IPS-18a (cell line): ENCODE measurements at regions not wholly inside any gene's neighbourhood (a gene's known extent, or its start where the extent isn't known, plus 50 kb on each side); places are given as distances from the start of the nearest gene placed in this dataset.

Experiments used
- H3K27ac ChIP-seq: one replicate; pipeline ENCODE4 v1.5.1; 2013; ENCODE audit warnings: low read length
- H3K27me3 ChIP-seq: one replicate; pipeline ENCODE4 v1.6.1; 2013; ENCODE audit warnings: mild to moderate bottlenecking, low read length; ENCODE audit not compliant: control insufficient read depth, insufficient read depth
- H3K36me3 ChIP-seq: one replicate; pipeline ENCODE4 v1.6.1; 2013; ENCODE audit warnings: low read depth, low read length; ENCODE audit not compliant: control insufficient read depth
- H3K4me1 ChIP-seq: one replicate; pipeline ENCODE4 v1.6.1; 2013; ENCODE audit warnings: low read depth, low read length; ENCODE audit not compliant: control insufficient read depth
- H3K4me3 ChIP-seq: one replicate; pipeline ENCODE4 v1.5.1; 2013; ENCODE audit warnings: low read length
- H3K9ac ChIP-seq: one replicate; pipeline ENCODE4 v1.6.1; 2013; ENCODE audit warnings: mild to moderate bottlenecking, low read length, moderate library complexity
- H3K9me3 ChIP-seq: one replicate; pipeline ENCODE4 v1.6.1; 2013; ENCODE audit warnings: low read depth, low read length; ENCODE audit not compliant: control insufficient read depth

- no peaks in the 10 kb centered on the region for H3K9me3 ChIP-seq
- H3K4me1 ChIP-seq, result peaks cover 20% of the 10 kb centered on the region
- no peak overlapping the region for H3K27ac ChIP-seq
- no peak overlapping the region for H3K9ac ChIP-seq
- H3K27me3 ChIP-seq, result no peaks in the 10 kb centered on the region
- H3K4me3 ChIP-seq, result no peak overlapping the region
- H3K36me3 ChIP-seq, result no peaks in the 10 kb centered on the region
Observed at GRCh38 chr10:111131168-111131799, 54.5 kb downstream of the ADRA2A start.

GRCh38 chr10:111137007-111137406 lies 60.2 kb downstream of the ADRA2A start:
- H3K27me3 ChIP-seq, result peaks cover 3% of the 10 kb centered on the region
- H3K4me3 ChIP-seq, result peak overlapping the region; percentile 26
- peak overlapping the region; percentile 24 for H3K9ac ChIP-seq
- no peaks in the 10 kb centered on the region for H3K9me3 ChIP-seq
- peaks cover 30% of the 10 kb centered on the region for H3K4me1 ChIP-seq
- no peaks in the 10 kb centered on the region for H3K36me3 ChIP-seq
- peak overlapping the region; percentile 18 for H3K27ac ChIP-seq

- H3K4me3 ChIP-seq, result peak overlapping the region; percentile 26
- peaks cover 30% of the 10 kb centered on the region for H3K4me1 ChIP-seq
- peaks cover 3% of the 10 kb centered on the region for H3K27me3 ChIP-seq
- no peaks in the 10 kb centered on the region for H3K9me3 ChIP-seq
- H3K36me3 ChIP-seq, result no peaks in the 10 kb centered on the region
- peak overlapping the region; percentile 6 for H3K9ac ChIP-seq
- H3K27ac ChIP-seq, result peak overlapping the region; percentile 18
Observed at GRCh38 chr10:111137587-111137986, 60.8 kb downstream of the ADRA2A start.

- Histone ChIP-seq H3K9me3 (no peaks in the 10 kb centered on the region), H3K4me1 (peaks cover 30% of the 10 kb centered on the region), H3K27ac (no peak overlapping the region), H3K4me3 (no peak overlapping the region), H3K9ac (no peak overlapping the region), H3K36me3 (no peaks in the 10 kb centered on the region), H3K27me3 (peaks cover 3% of the 10 kb centered on the region)
Observed at GRCh38 chr10:111138544-111138943, 61.7 kb downstream of the ADRA2A start.

- H3K9ac ChIP-seq, result no peak overlapping the region
- H3K9me3 ChIP-seq, result no peaks in the 10 kb centered on the region
- no peaks in the 10 kb centered on the region for H3K36me3 ChIP-seq
- H3K27ac ChIP-seq, result no peak overlapping the region
- H3K4me3 ChIP-seq, result no peak overlapping the region
- peaks cover 30% of the 10 kb centered on the region for H3K4me1 ChIP-seq
- H3K27me3 ChIP-seq, result peaks cover 3% of the 10 kb centered on the region
Observed at GRCh38 chr10:111139567-111139966, 62.7 kb downstream of the ADRA2A start.

GRCh38 chr10:111142092-111142768 lies 65.4 kb downstream of the ADRA2A start:
- no peak overlapping the region for H3K27ac ChIP-seq
- H3K4me3 ChIP-seq, result no peak overlapping the region
- no peaks in the 10 kb centered on the region for H3K9me3 ChIP-seq
- no peaks in the 10 kb centered on the region for H3K36me3 ChIP-seq
- H3K9ac ChIP-seq, result no peak overlapping the region
- peaks cover 3% of the 10 kb centered on the region for H3K27me3 ChIP-seq
- peaks cover 18% of the 10 kb centered on the region for H3K4me1 ChIP-seq

GRCh38 chr10:111146025-111146640 lies 69.3 kb downstream of the ADRA2A start:
- no peak overlapping the region for H3K9ac ChIP-seq
- no peak overlapping the region for H3K27ac ChIP-seq
- no peaks in the 10 kb centered on the region for H3K4me1 ChIP-seq
- no peak overlapping the region for H3K4me3 ChIP-seq
- H3K36me3 ChIP-seq, result no peaks in the 10 kb centered on the region
- no peaks in the 10 kb centered on the region for H3K27me3 ChIP-seq
- H3K9me3 ChIP-seq, result no peaks in the 10 kb centered on the region

- no peak overlapping the region for H3K4me3 ChIP-seq
- H3K27me3 ChIP-seq, result no peaks in the 10 kb centered on the region
- H3K4me1 ChIP-seq, result no peaks in the 10 kb centered on the region
- no peaks in the 10 kb centered on the region for H3K36me3 ChIP-seq
- no peak overlapping the region for H3K27ac ChIP-seq
- no peak overlapping the region for H3K9ac ChIP-seq
- H3K9me3 ChIP-seq, result no peaks in the 10 kb centered on the region
Observed at GRCh38 chr10:111148025-111148424, 71.2 kb downstream of the ADRA2A start.

GRCh38 chr10:111148440-111148839 lies 71.6 kb downstream of the ADRA2A start:
- Histone ChIP-seq H3K4me3 (no peak overlapping the region), H3K27ac (no peak overlapping the region), H3K9me3 (no peaks in the 10 kb centered on the region), H3K4me1 (no peaks in the 10 kb centered on the region), H3K27me3 (no peaks in the 10 kb centered on the region), H3K9ac (no peak overlapping the region), H3K36me3 (no peaks in the 10 kb centered on the region)

- Histone ChIP-seq H3K4me3 (no peak overlapping the region), H3K9me3 (no peaks in the 10 kb centered on the region), H3K27me3 (no peaks in the 10 kb centered on the region), H3K27ac (no peak overlapping the region), H3K9ac (no peak overlapping the region), H3K36me3 (no peaks in the 10 kb centered on the region), H3K4me1 (no peaks in the 10 kb centered on the region)
Observed at GRCh38 chr10:111150691-111151090, 73.9 kb downstream of the ADRA2A start.

GRCh38 chr10:111151595-111152307 lies 74.9 kb downstream of the ADRA2A start:
- Histone ChIP-seq H3K36me3 (no peaks in the 10 kb centered on the region), H3K9me3 (no peaks in the 10 kb centered on the region), H3K9ac (no peak overlapping the region), H3K4me1 (no peaks in the 10 kb centered on the region), H3K27ac (no peak overlapping the region), H3K4me3 (no peak overlapping the region), H3K27me3 (no peaks in the 10 kb centered on the region)
